22Rv1 (cell line): ENCODE measurements at regions not wholly inside any gene's neighbourhood (a gene's known extent, or its start where the extent isn't known, plus 50 kb on each side); places are given as distances from the start of the nearest gene placed in this dataset.

Experiments
- H3K27ac ChIP-seq: fragments of 450-650 bp; 2 replicates; pipeline ENCODE4 v1.5.1; 2017
- CTCF ChIP-seq: fragments of 450-650 bp; IDR thresholded peaks from 2 replicates; pipeline ENCODE4 v1.5.1; 2017; ENCODE audit warnings: mild to moderate bottlenecking
- ZFX ChIP-seq: fragments of 450-650 bp; IDR thresholded peaks from 2 replicates; pipeline ENCODE4 v1.6.1; 2017; ENCODE audit warnings: antibody characterized with exemption, borderline replicate concordance

DNA sequence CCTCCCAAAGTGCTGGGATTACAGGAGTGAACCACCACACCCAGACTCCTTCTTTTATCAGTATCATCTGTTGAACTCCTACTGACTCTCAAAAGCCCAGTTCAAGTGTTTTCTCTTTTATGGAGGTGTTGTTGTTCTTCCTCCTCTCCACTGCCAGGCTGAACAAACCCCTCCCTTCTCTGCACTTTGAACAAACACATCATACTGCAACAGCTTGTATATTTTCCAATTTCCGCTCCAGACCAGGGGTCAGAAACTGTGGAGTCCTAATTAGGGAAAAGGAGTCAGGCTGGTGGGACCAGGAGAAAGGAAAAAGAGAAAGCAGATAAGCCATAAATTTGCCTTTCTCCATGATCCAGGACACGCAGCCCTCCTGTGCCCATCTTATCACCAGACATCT lies 148.1 kb upstream of the HMHB1 start:
- H3K27ac ChIP-seq = no peak overlapping the region
- no peak for TF ChIP-seq ZFX
- TF ChIP-seq CTCF = no peak

- H3K27ac ChIP-seq = no peak overlapping the region
- no peak for TF ChIP-seq CTCF
- no peak for TF ChIP-seq ZFX
Observed at GRCh38 chr5:143662020-143662419, 149.9 kb upstream of the HMHB1 start.

GRCh38 chr5:143660625-143661024 lies 151.3 kb upstream of the HMHB1 start:
- TF ChIP-seq CTCF (no peak), ZFX (no peak)
- no peak overlapping the region for H3K27ac ChIP-seq

DNA sequence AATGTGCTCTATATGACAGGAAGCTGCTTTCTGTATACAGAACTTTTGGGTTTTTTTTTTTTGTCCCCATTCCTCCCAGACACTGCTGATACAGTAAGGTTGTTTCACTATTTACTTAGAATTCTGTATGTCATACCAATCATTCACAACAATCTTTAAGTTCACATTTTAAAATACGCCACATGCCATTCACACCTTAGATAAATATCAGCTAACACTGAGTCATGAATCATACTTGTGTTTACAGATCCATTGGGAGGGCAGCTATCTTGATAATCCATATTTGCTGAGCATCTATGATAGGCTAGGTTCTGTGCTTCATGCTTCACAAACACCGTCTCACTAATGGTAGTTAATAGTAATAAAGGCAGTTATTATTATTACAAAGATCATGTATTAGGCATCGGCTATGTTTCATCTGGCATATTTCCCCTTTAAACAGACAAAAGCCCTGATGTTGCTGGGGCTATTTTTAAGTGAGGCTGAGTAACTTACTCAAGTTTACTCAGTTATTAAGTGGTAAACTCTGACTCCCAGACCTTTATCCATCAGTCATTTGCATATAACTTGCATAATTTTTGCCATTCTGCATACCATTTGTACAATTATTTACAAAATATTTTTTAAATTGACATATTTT lies 152.2 kb upstream of the HMHB1 start:
- TF ChIP-seq CTCF (no peak), ZFX (no peak)
- H3K27ac ChIP-seq = no peak overlapping the region

- TF ChIP-seq CTCF (no peak), ZFX (no peak)
- no peak overlapping the region for H3K27ac ChIP-seq
Observed at GRCh38 chr5:143658956-143659355, 153.0 kb upstream of the HMHB1 start.

DNA sequence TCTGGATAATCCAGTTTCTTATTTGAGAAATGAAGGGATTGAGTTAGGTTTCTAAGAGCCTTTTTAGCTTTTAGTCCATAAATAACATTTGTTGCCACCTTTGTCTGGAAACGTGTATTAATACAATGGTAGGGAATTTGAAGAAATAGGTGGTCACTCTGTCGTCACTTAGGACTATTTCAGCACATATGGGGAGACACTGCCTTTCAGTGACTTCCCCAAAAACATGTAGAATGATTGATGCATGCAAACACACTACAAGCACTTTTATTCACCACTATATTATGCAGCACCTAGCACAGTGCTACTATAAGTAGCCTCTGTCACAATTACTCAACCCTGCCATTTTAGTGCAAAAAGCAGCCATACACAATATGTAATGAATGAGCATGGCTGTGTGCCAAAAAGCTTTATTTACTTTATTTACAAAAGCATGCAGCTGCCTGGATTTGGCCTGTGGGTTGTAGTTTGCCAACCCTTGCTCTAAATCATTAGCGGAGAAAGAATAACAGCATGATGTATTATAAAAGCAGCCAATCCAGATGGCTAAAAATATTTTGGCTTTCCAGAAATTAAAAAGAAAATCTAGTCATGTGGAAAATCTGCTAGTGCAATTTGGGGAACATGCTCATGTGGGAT lies 154.2 kb upstream of the HMHB1 start:
- TF ChIP-seq ZFX (no peak), CTCF (no peak)
- H3K27ac ChIP-seq = no peak overlapping the region

DNA sequence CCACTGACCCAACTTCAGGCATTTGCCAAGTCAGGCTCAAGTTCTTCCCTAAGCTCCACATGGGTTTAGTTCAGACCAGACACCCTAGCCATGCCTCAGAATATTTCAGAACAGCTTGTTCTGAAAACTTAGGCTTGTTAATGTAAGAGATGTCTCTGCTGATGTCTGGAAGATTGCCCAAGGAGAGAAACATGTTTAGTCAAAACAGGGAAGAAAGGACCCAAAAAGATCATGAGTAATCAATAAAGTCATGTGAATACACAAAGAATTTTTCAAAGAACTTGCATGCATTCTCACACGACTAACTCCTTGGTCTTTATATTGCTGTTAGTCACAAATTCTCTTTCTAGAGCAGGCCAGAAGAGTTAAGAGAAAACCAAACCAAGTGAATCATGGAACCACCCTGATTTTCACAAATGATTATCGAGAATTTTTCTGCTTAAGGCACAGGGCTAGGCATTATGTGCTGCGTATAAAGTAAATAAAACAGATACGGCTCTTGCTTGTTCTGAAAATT lies 158.1 kb upstream of the HMHB1 start:
- H3K27ac ChIP-seq = no peak overlapping the region
- TF ChIP-seq CTCF (no peak), ZFX (no peak)
